RWPE1 (cell line): ENCODE measurements at regions not wholly inside any gene's neighbourhood (a gene's known extent, or its start where the extent isn't known, plus 50 kb on each side); places are given as distances from the start of the nearest gene placed in this dataset.

ENCODE experiments used
- CTCF ChIA-PET: fragments of 350-600 bp; sonication (Branson Sonifier 250); formaldehyde crosslinking; extraction: SDS; loops from one replicate; lab custom pipeline; 2021; lab: Yijun Ruan, JAX
- POLR2A ChIA-PET: fragments of 400-600 bp; formaldehyde crosslinking; extraction: SDS; loops from one replicate; lab custom pipeline; 2020; ENCODE audit warnings: antibody characterized with exemption; ENCODE audit not compliant: low non-redundant PET; lab: Yijun Ruan, JAX
- DNase-seq: peaks from one replicate; pipeline ENCODE4 v3.0.0; 2012; ENCODE audit warnings: low spot score
- H3K27ac ChIP-seq: fragments of 450-650 bp; 2 replicates; pipeline ENCODE4 v1.5.1; 2017
- TF ChIP-seq, protein P1 (sequence below): fragments of 450-650 bp; conservative IDR thresholded peaks from 2 replicates; pipeline ENCODE4 v1.5.1; 2017; ENCODE audit warnings: low read depth, mild to moderate bottlenecking

DNA sequence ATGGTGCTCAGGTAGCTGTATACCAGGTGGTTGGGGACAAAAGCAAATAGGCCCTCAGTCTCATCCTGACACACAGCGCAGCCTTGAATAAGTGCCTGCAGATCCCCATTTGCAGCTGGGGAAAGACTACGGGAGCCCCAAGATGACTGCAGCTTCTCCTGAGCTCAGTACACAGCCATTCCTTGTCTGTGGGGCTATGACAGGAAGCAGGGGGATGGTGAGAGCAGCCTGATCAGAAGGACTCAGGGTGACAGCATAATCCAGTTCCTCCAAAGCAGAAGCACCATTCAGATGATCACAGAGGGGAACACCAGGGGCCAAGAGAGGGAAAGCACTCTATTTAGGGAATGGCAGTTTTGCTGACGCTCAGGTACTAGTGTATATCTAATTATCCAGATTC lies 104.8 kb upstream of the MOCS1 start:
- ChIA-PET CTCF (interaction anchor here (0.5 to 1.1 kb wide), 2 partner anchors 58 to 164 kb away, joined by 3 read pairs; no protein-coding TSS in a partner anchor), POLR2A (no interaction called here)
- TF ChIP-seq, protein P1, sequence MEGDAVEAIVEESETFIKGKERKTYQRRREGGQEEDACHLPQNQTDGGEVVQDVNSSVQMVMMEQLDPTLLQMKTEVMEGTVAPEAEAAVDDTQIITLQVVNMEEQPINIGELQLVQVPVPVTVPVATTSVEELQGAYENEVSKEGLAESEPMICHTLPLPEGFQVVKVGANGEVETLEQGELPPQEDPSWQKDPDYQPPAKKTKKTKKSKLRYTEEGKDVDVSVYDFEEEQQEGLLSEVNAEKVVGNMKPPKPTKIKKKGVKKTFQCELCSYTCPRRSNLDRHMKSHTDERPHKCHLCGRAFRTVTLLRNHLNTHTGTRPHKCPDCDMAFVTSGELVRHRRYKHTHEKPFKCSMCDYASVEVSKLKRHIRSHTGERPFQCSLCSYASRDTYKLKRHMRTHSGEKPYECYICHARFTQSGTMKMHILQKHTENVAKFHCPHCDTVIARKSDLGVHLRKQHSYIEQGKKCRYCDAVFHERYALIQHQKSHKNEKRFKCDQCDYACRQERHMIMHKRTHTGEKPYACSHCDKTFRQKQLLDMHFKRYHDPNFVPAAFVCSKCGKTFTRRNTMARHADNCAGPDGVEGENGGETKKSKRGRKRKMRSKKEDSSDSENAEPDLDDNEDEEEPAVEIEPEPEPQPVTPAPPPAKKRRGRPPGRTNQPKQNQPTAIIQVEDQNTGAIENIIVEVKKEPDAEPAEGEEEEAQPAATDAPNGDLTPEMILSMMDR, result no peak
- no peak overlapping the region for H3K27ac ChIP-seq
- no peak for DNase-seq

DNA sequence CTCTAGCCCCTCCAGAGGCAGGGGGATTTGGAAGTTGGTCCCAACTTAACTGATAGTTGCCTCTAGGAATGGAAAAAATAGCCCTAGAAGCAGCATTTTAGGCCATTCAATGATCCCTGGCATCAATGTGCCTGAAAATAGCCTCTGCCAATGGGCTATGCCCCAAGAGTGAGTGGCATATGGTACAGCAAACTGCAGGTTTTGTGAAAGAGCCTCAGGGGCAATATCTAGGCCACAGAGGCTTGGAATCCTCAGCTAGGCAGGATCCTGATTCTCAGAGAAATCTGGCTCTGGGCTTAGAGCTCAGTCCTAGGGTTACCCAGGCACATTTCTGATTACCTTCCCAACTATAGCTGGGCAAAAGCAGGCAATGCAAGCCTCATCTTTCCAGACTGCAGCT lies 104.4 kb upstream of the MOCS1 start:
- no peak overlapping the region for H3K27ac ChIP-seq
- DNase-seq, result no peak
- TF ChIP-seq, protein P1, result no peak
- CTCF ChIA-PET, result interaction anchor here (0.5 to 1.1 kb wide), 2 partner anchors 57 to 164 kb away, joined by 3 read pairs; no protein-coding TSS in a partner anchor
- POLR2A ChIA-PET, result no interaction called here

DNA sequence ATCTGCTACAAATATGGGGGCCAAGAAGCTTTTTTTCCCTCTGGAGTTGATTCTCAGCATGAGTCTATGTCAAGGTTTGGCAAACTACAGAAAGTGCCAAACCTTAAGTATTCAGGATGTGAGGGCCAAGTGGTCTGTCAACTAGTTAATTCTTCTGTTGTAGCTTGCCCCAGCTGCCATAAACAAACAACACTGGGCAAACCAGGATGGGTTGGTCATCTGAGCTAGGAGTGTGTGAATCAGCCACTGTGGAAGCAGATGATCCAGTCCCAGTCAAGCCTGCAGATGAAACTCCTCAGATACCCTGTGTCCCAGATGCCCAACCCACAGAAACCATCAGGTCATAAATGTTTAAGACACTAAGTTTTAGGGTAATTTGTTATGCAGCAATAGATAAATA lies 103.0 kb upstream of the MOCS1 start:
- CTCF ChIA-PET, result no interaction called here
- DNase-seq, result no peak
- TF ChIP-seq, protein P1, result no peak
- no peak overlapping the region for H3K27ac ChIP-seq
- POLR2A ChIA-PET, result no interaction called here

DNA sequence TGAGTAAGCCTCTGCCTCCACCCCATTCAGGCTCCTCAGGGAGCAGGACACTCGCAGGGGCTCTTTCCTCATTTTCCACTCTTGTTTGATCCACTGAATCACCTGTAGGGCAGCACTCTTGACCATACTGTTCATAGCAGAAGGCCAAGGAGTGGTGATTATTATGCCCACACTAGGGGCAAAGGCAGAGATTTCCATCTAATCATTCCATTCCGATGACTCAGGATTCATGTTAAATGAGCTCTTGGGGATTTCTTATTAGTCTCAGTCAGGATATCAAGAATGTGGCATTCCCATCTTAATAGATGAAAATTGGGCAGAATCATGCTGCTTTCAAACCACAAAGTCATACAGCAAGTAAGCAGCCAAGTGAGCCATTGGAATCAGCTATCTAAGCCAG lies 101.9 kb upstream of the MOCS1 start:
- TF ChIP-seq, protein P1, result no peak
- H3K27ac ChIP-seq, result no peak overlapping the region
- ChIA-PET POLR2A (no interaction called here), CTCF (interaction anchor here (0.6 to 0.8 kb wide), 2 partner anchors 167 to 173 kb away, joined by 3 read pairs; no protein-coding TSS in a partner anchor)
- DNase-seq, result no peak

DNA sequence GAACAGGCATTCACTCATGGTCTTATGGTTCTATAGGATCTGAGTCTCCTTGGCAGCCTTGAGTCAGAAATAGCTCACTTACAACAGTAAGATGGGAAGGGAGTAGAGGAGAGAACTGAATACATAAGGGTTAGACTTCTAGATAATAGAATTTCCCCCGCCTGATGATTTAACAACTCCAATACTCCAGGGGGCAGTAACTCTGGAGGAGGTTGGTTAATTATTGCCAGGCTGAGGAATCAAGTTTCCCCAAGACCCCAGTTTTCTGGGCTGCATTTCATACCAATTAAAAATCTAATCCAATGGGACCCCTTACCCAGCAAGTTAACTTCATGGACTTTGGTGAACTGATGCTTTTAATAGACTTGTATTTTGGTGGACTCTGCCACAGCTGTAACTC lies 94.2 kb upstream of the MOCS1 start:
- TF ChIP-seq, protein P1, result no peak
- ChIA-PET POLR2A (no interaction called here), CTCF (no interaction called here)
- H3K27ac ChIP-seq, result no peak overlapping the region
- DNase-seq, result no peak

DNA sequence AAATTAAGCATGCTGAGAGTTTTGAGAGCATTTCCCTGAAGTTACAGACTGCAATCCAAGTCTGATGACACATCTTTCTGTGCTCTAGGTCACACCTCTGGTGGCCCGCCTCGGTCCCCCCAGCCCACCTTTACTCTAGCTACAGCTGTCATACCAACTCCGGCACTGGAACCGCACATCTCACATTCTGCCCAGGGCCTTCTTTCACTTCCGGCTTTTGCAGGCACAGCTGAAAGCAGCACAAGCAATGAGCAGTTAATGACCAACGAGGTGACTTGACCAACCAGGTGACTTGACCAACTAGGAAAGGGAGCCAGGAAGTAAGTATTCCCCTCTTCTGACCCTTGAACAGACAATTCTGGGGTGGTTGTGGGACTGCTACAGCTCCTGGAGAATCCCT lies 88.6 kb upstream of the MOCS1 start:
- TF ChIP-seq, protein P1, result no peak
- ChIA-PET POLR2A (no interaction called here), CTCF (interaction anchor here (0.7 kb wide), 1 partner anchor 43 kb away, joined by 3 read pairs; no protein-coding TSS in a partner anchor)
- no peak for DNase-seq
- no peak overlapping the region for H3K27ac ChIP-seq
